CD8-positive, alpha-beta memory T cell (primary cell): ENCODE measurements at regions not wholly inside any gene's neighbourhood (a gene's known extent, or its start where the extent isn't known, plus 50 kb on each side); places are given as distances from the start of the nearest gene placed in this dataset.
"Not testable (repeated sequence)": the region's sequence is repeated elsewhere in the genome, so short reads cannot be mapped to it uniquely, and the experiment has no call there.

Experiments
- CTCF ChIA-PET: fragments of 350-600 bp; sonication (Branson Sonifier 250); formaldehyde crosslinking; loops from one replicate; lab custom pipeline; 2021; ENCODE audit warnings: antibody characterized with exemption; lab: Charles Lee
- POLR2A ChIA-PET: fragments of 350-600 bp; sonication (Branson Sonifier 250); formaldehyde crosslinking; loops from one replicate; lab custom pipeline; 2021; ENCODE audit warnings: antibody characterized with exemption; lab: Charles Lee
- DNase-seq, 5 donors: peaks; one replicate each; pipeline versions ENCODE4 v3.0.0 to v3.0.0-alpha.2; 2020 to 2022; ENCODE audit warnings: mixed read lengths in 1 of 5
- H3K27ac ChIP-seq: one replicate; pipeline ENCODE4 v1.7.0; 2013; ENCODE audit warnings: low read depth, mild to moderate bottlenecking, low read length, moderate library complexity
- H3K27me3 ChIP-seq: 2 replicates; pipeline ENCODE4 v1.7.0; 2013; ENCODE audit warnings: low read length, mild to moderate bottlenecking; ENCODE audit not compliant: insufficient read depth, poor library complexity, severe bottlenecking
- H3K36me3 ChIP-seq: 2 replicates; pipeline ENCODE4 v1.7.0; 2013; ENCODE audit warnings: mild to moderate bottlenecking, low read length, moderate library complexity; ENCODE audit not compliant: insufficient read depth
- H3K4me1 ChIP-seq: 2 replicates; pipeline ENCODE4 v1.7.0; 2013; ENCODE audit warnings: mild to moderate bottlenecking, low read length, moderate library complexity; ENCODE audit not compliant: insufficient read depth
- H3K4me3 ChIP-seq: 2 replicates; pipeline ENCODE4 v1.7.0; 2013; ENCODE audit warnings: mild to moderate bottlenecking, low read length
- H3K9me3 ChIP-seq: 2 replicates; pipeline ENCODE4 v1.7.0; 2013; ENCODE audit warnings: mild to moderate bottlenecking, low read length
- H3K27ac Mint-ChIP-seq, 8 donors: one replicate each; pipeline ENCODE4 v1.8.0; 2020 to 2021; ENCODE audit warnings: mixed read lengths in 8 of 8, mild to moderate bottlenecking in 6 of 8, inconsistent platforms in 3 of 8, moderate library complexity in 3 of 8
- H3K27me3 Mint-ChIP-seq, 2 donors: one replicate each; pipeline ENCODE4 v1.8.0; 2020 to 2021; ENCODE audit warnings: mixed read lengths in 2 of 2, mild to moderate bottlenecking in 1 of 2, moderate library complexity in 1 of 2
- H3K36me3 Mint-ChIP-seq, 3 donors: one replicate each; pipeline ENCODE4 v1.8.0; 2020 to 2021; ENCODE audit warnings: mixed read lengths in 3 of 3, inconsistent platforms in 1 of 3, mild to moderate bottlenecking in 1 of 3
- H3K4me1 Mint-ChIP-seq, 3 donors: one replicate each; pipeline ENCODE4 v1.8.0; 2020 to 2021; ENCODE audit warnings: mixed read lengths in 3 of 3, inconsistent platforms in 1 of 3, mild to moderate bottlenecking in 1 of 3
- H3K4me3 Mint-ChIP-seq, 7 donors: one replicate each; pipeline ENCODE4 v1.8.0; 2020 to 2021; ENCODE audit warnings: mixed read lengths in 7 of 7, mild to moderate bottlenecking in 6 of 7, moderate library complexity in 4 of 7, inconsistent platforms in 2 of 7
- H3K9me3 Mint-ChIP-seq, 5 donors: one replicate each; pipeline ENCODE4 v1.8.0; 2020 to 2022; ENCODE audit warnings: mixed read lengths in 5 of 5, mild to moderate bottlenecking in 3 of 5, moderate library complexity in 2 of 5, inconsistent platforms in 1 of 5

GRCh38 chr2:132033365-132033764 is 128.4 kb downstream of the ANKRD30BL start:
- Histone ChIP-seq H3K4me3 (no peak overlapping the region), H3K36me3 (no peaks in the 10 kb centered on the region), H3K9me3 (no peaks in the 10 kb centered on the region), H3K27ac (no peak overlapping the region), H3K27me3 (peaks cover 5% of the 10 kb centered on the region), H3K4me1 (no peaks in the 10 kb centered on the region)
- no peak for DNase-seq
- peaks cover 5 to 6% of the 10 kb centered on the region in 2 donors for H3K27me3 Mint-ChIP-seq
- CTCF ChIA-PET = no interaction called here
- H3K4me1 Mint-ChIP-seq = peaks cover 0 to 3% (median 2%) of the 10 kb centered on the region in 3 donors
- no peak overlapping the region for H3K4me3 Mint-ChIP-seq
- no peak overlapping the region for H3K27ac Mint-ChIP-seq
- no peaks in the 10 kb centered on the region for H3K36me3 Mint-ChIP-seq
- POLR2A ChIA-PET = no interaction called here
- peaks cover 0 to 6% (median 2%) of the 10 kb centered on the region in 5 donors for H3K9me3 Mint-ChIP-seq

- H3K36me3 Mint-ChIP-seq, H3K9me3 ChIP-seq, CTCF ChIA-PET, H3K4me3 Mint-ChIP-seq, H3K4me1 ChIP-seq, H3K27ac ChIP-seq, POLR2A ChIA-PET, DNase-seq, H3K4me1 Mint-ChIP-seq, H3K27me3 ChIP-seq, H3K36me3 ChIP-seq, H3K4me3 ChIP-seq, H3K27ac Mint-ChIP-seq: not testable (repeated sequence)
- H3K27me3 Mint-ChIP-seq = peaks cover 31 to 32% of the 10 kb centered on the region in 2 donors
- H3K9me3 Mint-ChIP-seq = peaks cover 10 to 24% (median 16%) of the 10 kb centered on the region in 5 donors
Measured at GRCh38 chr2:132012046-132012445, 149.7 kb downstream of the ANKRD30BL start.

- no peaks in the 10 kb centered on the region for H3K36me3 ChIP-seq
- no peak overlapping the region for H3K27ac ChIP-seq
- Mint-ChIP-seq H3K36me3 (no peaks in the 10 kb centered on the region), H3K27me3 (peaks cover 33 to 41% of the 10 kb centered on the region in 2 donors), H3K4me3 (no peak overlapping the region), H3K27ac (no peak overlapping the region), H3K4me1 (no peaks in the 10 kb centered on the region), H3K9me3 (peaks cover 14 to 29% (median 17%) of the 10 kb centered on the region in 5 donors)
- no peak for DNase-seq
- no peak overlapping the region for H3K4me3 ChIP-seq
- H3K9me3 ChIP-seq = no peaks in the 10 kb centered on the region
- ChIA-PET POLR2A (no interaction called here), CTCF (no interaction called here)
- no peaks in the 10 kb centered on the region for H3K27me3 ChIP-seq
- no peaks in the 10 kb centered on the region for H3K4me1 ChIP-seq
Measured at GRCh38 chr2:132009874-132010521, 151.8 kb downstream of the ANKRD30BL start.

GRCh38 chr2:132009177-132009873 is 152.4 kb downstream of the ANKRD30BL start:
- no peak overlapping the region for H3K4me3 ChIP-seq
- H3K4me1 ChIP-seq = no peaks in the 10 kb centered on the region
- H3K27me3 ChIP-seq = no peaks in the 10 kb centered on the region
- H3K36me3 ChIP-seq = no peaks in the 10 kb centered on the region
- no peak overlapping the region for H3K27ac ChIP-seq
- no peaks in the 10 kb centered on the region for H3K36me3 Mint-ChIP-seq
- no peak for DNase-seq
- H3K9me3 ChIP-seq = no peaks in the 10 kb centered on the region
- POLR2A ChIA-PET = no interaction called here
- peaks cover 33 to 42% of the 10 kb centered on the region in 2 donors for H3K27me3 Mint-ChIP-seq
- no peak overlapping the region for H3K4me3 Mint-ChIP-seq
- CTCF ChIA-PET = no interaction called here
- no peaks in the 10 kb centered on the region for H3K4me1 Mint-ChIP-seq
- peaks cover 14 to 31% (median 17%) of the 10 kb centered on the region in 5 donors for H3K9me3 Mint-ChIP-seq
- peak overlapping the region in 1 of 8 donors; percentile 61 for H3K27ac Mint-ChIP-seq

GRCh38 chr2:131990751-131991150 is 171.0 kb downstream of the ANKRD30BL start:
- H3K4me3 Mint-ChIP-seq, H3K36me3 ChIP-seq, H3K9me3 Mint-ChIP-seq, H3K4me3 ChIP-seq, H3K9me3 ChIP-seq, H3K27me3 Mint-ChIP-seq, CTCF ChIA-PET, H3K4me1 Mint-ChIP-seq, POLR2A ChIA-PET, H3K4me1 ChIP-seq, H3K27ac ChIP-seq, H3K27ac Mint-ChIP-seq, DNase-seq, H3K36me3 Mint-ChIP-seq, H3K27me3 ChIP-seq: not testable (repeated sequence)

GRCh38 chr2:131966671-131967070 is 195.1 kb downstream of the ANKRD30BL start:
- H3K27ac ChIP-seq, H3K4me3 Mint-ChIP-seq, H3K36me3 Mint-ChIP-seq, H3K36me3 ChIP-seq, H3K4me1 ChIP-seq, H3K4me3 ChIP-seq, H3K27ac Mint-ChIP-seq, H3K27me3 Mint-ChIP-seq, POLR2A ChIA-PET, H3K9me3 ChIP-seq, H3K27me3 ChIP-seq, DNase-seq, H3K4me1 Mint-ChIP-seq, H3K9me3 Mint-ChIP-seq, CTCF ChIA-PET: not testable (repeated sequence)

- no peaks in the 10 kb centered on the region for H3K27me3 Mint-ChIP-seq
- H3K9me3 Mint-ChIP-seq = peaks cover 0 to 4% (median 2%) of the 10 kb centered on the region in 5 donors
- H3K36me3 Mint-ChIP-seq = no peaks in the 10 kb centered on the region
- CTCF ChIA-PET = no interaction called here
- H3K27ac Mint-ChIP-seq = no peak overlapping the region
- no peaks in the 10 kb centered on the region for H3K9me3 ChIP-seq
- H3K36me3 ChIP-seq = no peaks in the 10 kb centered on the region
- H3K4me3 ChIP-seq = no peak overlapping the region
- no peaks in the 10 kb centered on the region for H3K27me3 ChIP-seq
- no peak overlapping the region for H3K27ac ChIP-seq
- H3K4me1 ChIP-seq = no peaks in the 10 kb centered on the region
- DNase-seq = no peak
- H3K4me1 Mint-ChIP-seq = no peaks in the 10 kb centered on the region
- POLR2A ChIA-PET = no interaction called here
- no peak overlapping the region for H3K4me3 Mint-ChIP-seq
Measured at GRCh38 chr2:131966256-131966655, 195.5 kb downstream of the ANKRD30BL start.

GRCh38 chr2:131958019-131958609 is 203.6 kb downstream of the ANKRD30BL start:
- H3K27me3 Mint-ChIP-seq, H3K4me1 Mint-ChIP-seq, H3K4me3 Mint-ChIP-seq, H3K4me1 ChIP-seq, H3K36me3 Mint-ChIP-seq, H3K27me3 ChIP-seq, CTCF ChIA-PET, H3K36me3 ChIP-seq, H3K27ac ChIP-seq, DNase-seq, POLR2A ChIA-PET, H3K9me3 Mint-ChIP-seq, H3K9me3 ChIP-seq, H3K4me3 ChIP-seq, H3K27ac Mint-ChIP-seq: not testable (repeated sequence)
